GM12891 (cell line): ENCODE measurements at regions not wholly inside any gene's neighbourhood (a gene's known extent, or its start where the extent isn't known, plus 50 kb on each side); places are given as distances from the start of the nearest gene placed in this dataset.

Experiments used
- POLR2A ChIP-seq: IDR thresholded peaks from 2 replicates; pipeline ENCODE4 v1.6.1; 2011; ENCODE audit warnings: low read depth, low read length, control low read depth
- POLR2AphosphoS5 ChIP-seq: IDR thresholded peaks from 2 replicates; pipeline ENCODE4 v1.6.1; 2011; ENCODE audit warnings: low read depth, low read length, control low read depth
- TAF1 ChIP-seq: IDR thresholded peaks from 2 replicates; pipeline ENCODE4 v1.6.1; 2011; ENCODE audit warnings: low read depth, low read length, control low read depth

DNA sequence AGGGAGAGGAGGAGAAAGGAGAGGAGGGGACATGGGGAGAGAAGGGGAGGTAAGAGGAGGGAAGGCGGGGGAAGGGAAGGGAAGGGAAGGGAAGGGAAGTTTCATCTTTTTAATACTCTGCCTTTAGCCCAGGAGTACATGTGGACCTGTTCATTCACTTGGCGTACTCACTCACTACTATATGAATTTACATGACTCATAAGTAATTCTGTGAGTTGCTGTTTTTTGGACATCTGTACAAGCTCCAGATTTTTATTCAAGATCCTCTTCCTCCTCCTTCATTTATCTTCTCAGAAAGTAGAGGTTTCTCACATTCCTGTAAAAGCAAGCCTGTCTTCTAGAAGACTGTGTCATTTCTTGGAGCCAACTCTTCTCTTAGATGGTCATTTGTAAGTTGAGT is 84.6 kb downstream of the RDH14 start:
- TF ChIP-seq TAF1 (no peak), POLR2AphosphoS5 (no peak), POLR2A (no peak)
